ENCODE measurements at regions not wholly inside any gene's neighbourhood (a gene's known extent, or its start where the extent isn't known, plus 50 kb on each side); places are given as distances from the start of the nearest gene placed in this dataset.

- no peak for TF ChIP-seq CTCF (IDR thresholded peaks at IDR 0.05)
- no peak for TF ChIP-seq POLR2A (IDR thresholded peaks at IDR 0.05)
- no peak for TF ChIP-seq EP300 (IDR thresholded peaks at IDR 0.05)
These were observed 479.0 kb downstream of the DISC1 start for GRCh38 chr1:232105561-232105960.
